SU-DHL-6 (cell line): ENCODE measurements at regions not wholly inside any gene's neighbourhood (a gene's known extent, or its start where the extent isn't known, plus 50 kb on each side); places are given as distances from the start of the nearest gene placed in this dataset.

Source experiments
- CTCF ChIP-seq: fragments of 200-600 bp; sonication (generic); IDR thresholded peaks from one replicate; pipeline ENCODE4 v1.5.1; 2017; ENCODE audit warnings: antibody characterized with exemption, mild to moderate bottlenecking, low read length, moderate library complexity; ENCODE audit not compliant: insufficient read depth, poor library complexity, severe bottlenecking
- EZH2phosphoT487 ChIP-seq: fragments of 200-600 bp; sonication (generic), shearing (Covaris generic); conservative IDR thresholded peaks from 2 replicates; pipeline ENCODE4 v1.6.1; 2018; ENCODE audit warnings: mild to moderate bottlenecking, antibody characterized with exemption, low read length, moderate library complexity, mixed read lengths

DNA sequence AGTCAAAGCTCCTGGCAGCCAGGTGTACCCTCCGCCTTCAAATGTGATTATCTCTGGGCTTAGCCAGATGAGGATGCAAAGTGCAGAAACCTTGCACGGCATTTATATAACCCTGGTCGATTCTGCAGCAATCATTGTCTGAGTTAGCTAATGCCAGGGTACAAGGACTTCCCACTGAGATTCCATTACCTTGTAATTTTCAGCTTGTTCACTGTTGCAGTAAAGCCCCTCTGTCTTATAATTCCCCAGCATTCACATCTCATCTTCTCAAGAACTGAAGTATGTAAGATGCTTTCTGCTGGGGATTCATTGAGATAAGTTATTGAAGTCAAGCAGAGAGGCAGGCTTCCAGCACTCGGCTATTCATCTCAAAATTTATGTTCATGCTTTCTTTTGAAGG lies 1090.6 kb upstream of the AUTS2 start:
- TF ChIP-seq CTCF (no peak), EZH2phosphoT487 (no peak)
